VCaP (cell line): ENCODE measurements at regions not wholly inside any gene's neighbourhood (a gene's known extent, or its start where the extent isn't known, plus 50 kb on each side); places are given as distances from the start of the nearest gene placed in this dataset.

Experiments used
- H3K27ac ChIP-seq: fragments of 450-650 bp; 2 replicates; pipeline ENCODE4 v1.5.1; 2017
- CTCF ChIP-seq: fragments of 450-650 bp; conservative IDR thresholded peaks from 2 replicates; pipeline ENCODE4 v1.5.1; 2017; ENCODE audit warnings: mild to moderate bottlenecking, moderate library complexity

GRCh38 chr14:86601813-86602212 lies 1071.9 kb downstream of the FLRT2 start:
- H3K27ac ChIP-seq: no peak overlapping the region
- no peak for TF ChIP-seq CTCF

GRCh38 chr14:86597279-86597678 lies 1067.3 kb downstream of the FLRT2 start:
- H3K27ac ChIP-seq: no peak overlapping the region
- TF ChIP-seq CTCF: no peak

- no peak for TF ChIP-seq CTCF
- no peak overlapping the region for H3K27ac ChIP-seq
Measured at GRCh38 chr14:86596024-86596423, 1066.1 kb downstream of the FLRT2 start.

- TF ChIP-seq CTCF: no peak
- H3K27ac ChIP-seq: no peak overlapping the region
Measured at GRCh38 chr14:86575141-86575540, 1045.2 kb downstream of the FLRT2 start.

GRCh38 chr14:86574778-86575129 lies 1044.8 kb downstream of the FLRT2 start:
- H3K27ac ChIP-seq: no peak overlapping the region
- TF ChIP-seq CTCF: no peak

- no peak for TF ChIP-seq CTCF
- H3K27ac ChIP-seq: no peak overlapping the region
Measured at GRCh38 chr14:86574051-86574777, 1044.3 kb downstream of the FLRT2 start.

GRCh38 chr14:86570371-86570770 lies 1040.4 kb downstream of the FLRT2 start:
- H3K27ac ChIP-seq: no peak overlapping the region
- no peak for TF ChIP-seq CTCF
